GM12878 (cell line): ENCODE measurements at regions not wholly inside any gene's neighbourhood (a gene's known extent, or its start where the extent isn't known, plus 50 kb on each side); places are given as distances from the start of the nearest gene placed in this dataset.

ENCODE experiments used
- ATAC-seq: fragments of 200-7000 bp; cut with Tn5 transposase; 3 replicates; pipeline ENCODE4 v1.9.1; 2020; ENCODE audit warnings: mild to moderate bottlenecking, moderate library complexity
- BruUV-seq: library from RNA; stranded (reverse); fragments of 400-500 nt; replicated peaks from 2 replicates; lab custom pipeline; 2021; lab: Mats Ljungman, UMichigan
- CTCF ChIA-PET: fragments of 300-600 bp; sonication (Branson Sonifier 250); formaldehyde crosslinking; extraction: SDS; loops from one replicate; lab custom pipeline; 2021; ENCODE audit warnings: inconsistent platforms; lab: Yijun Ruan, JAX
- POLR2A ChIA-PET: fragments of 350-600 bp; formaldehyde crosslinking; extraction: SDS; loops from one replicate; lab custom pipeline; 2021; ENCODE audit warnings: inconsistent platforms; lab: Charles Lee
- RAD21 ChIA-PET: fragments of 300-600 bp; sonication (Branson Sonifier 250); formaldehyde crosslinking; loops from one replicate; lab custom pipeline; 2023; ENCODE audit warnings: antibody characterized with exemption; ENCODE audit not compliant: unreplicated experiment; lab: Charles Lee
- SMC1A ChIA-PET: fragments of 300-600 bp; sonication (Branson Sonifier 250); formaldehyde crosslinking; loops from one replicate; lab custom pipeline; 2023; ENCODE audit not compliant: unreplicated experiment, uncharacterized antibody; lab: Charles Lee
- DNase-seq: peaks from one replicate; pipeline ENCODE4 v3.0.0-alpha.2; 2011; ENCODE audit warnings: low read depth, low spot score
- FAIRE-seq: peaks from 3 replicates; lab custom pipeline; 2011; peaks lifted over from hg19 to GRCh38; lab: Jason Lieb, UNC
- H2AFZ ChIP-seq: 2 replicates; pipeline ENCODE4 v1.6.0; 2011; ENCODE audit warnings: low read depth, low read length, control low read depth; ENCODE audit not compliant: control insufficient read depth
- H3K27ac ChIP-seq: 2 replicates; pipeline ENCODE4 v1.5.1; 2011; ENCODE audit warnings: control low read depth; ENCODE audit not compliant: control insufficient read depth, insufficient read depth
- H3K27me3 ChIP-seq, 2 experiments: replicated peaks in 1 of 2; 2 replicates each; pipeline versions ENCODE4 v1.6.0 to v1.6.1; 2011; ENCODE audit warnings: low read length in 1 of 2; ENCODE audit not compliant: control insufficient read depth in 2 of 2, insufficient read depth in 2 of 2
- H3K36me3 ChIP-seq, 2 experiments: 2 replicates each; pipeline ENCODE4 v1.5.1; 2011; ENCODE audit warnings: low read length in 1 of 2; ENCODE audit not compliant: control insufficient read depth in 2 of 2, insufficient read depth in 2 of 2
- H3K4me1 ChIP-seq: 2 replicates; pipeline ENCODE4 v1.6.1; 2011; ENCODE audit warnings: mild to moderate bottlenecking, low read length, moderate library complexity, mixed read lengths; ENCODE audit not compliant: control insufficient read depth, insufficient read depth
- H3K4me2 ChIP-seq: 2 replicates; pipeline ENCODE4 v1.6.0; 2011; ENCODE audit warnings: control low read depth; ENCODE audit not compliant: control insufficient read depth, insufficient read depth
- H3K4me3 ChIP-seq: fragments of 200-600 bp; sonication (generic); 2 replicates; pipeline ENCODE4 v1.5.1; 2016
- H3K79me2 ChIP-seq: 2 replicates; pipeline ENCODE4 v1.6.0; 2011; ENCODE audit warnings: low read length; ENCODE audit not compliant: control insufficient read depth, insufficient read depth
- H3K9ac ChIP-seq: 2 replicates; pipeline ENCODE4 v1.8.0; 2011; ENCODE audit warnings: low read length, control low read depth, mixed read lengths; ENCODE audit not compliant: control insufficient read depth, insufficient read depth
- H3K9me3 ChIP-seq: replicated peaks from 3 replicates; pipeline ENCODE4 v1.5.1; 2011; ENCODE audit warnings: mild to moderate bottlenecking, low read length; ENCODE audit not compliant: control insufficient read depth, insufficient read depth
- H4K20me1 ChIP-seq: 2 replicates; pipeline ENCODE4 v1.6.0; 2011; ENCODE audit not compliant: control insufficient read depth, insufficient read depth
- BHLHE40 ChIP-seq, 2 experiments: fragments of 450-650 bp in 1 of 2; IDR thresholded peaks; 2 replicates each; pipeline ENCODE4 v1.6.1; 2011 to 2017; ENCODE audit warnings: low read depth in 2 of 2, borderline replicate concordance in 1 of 2, improper control_type of control experiment in 1 of 2, low read length in 1 of 2, mild to moderate bottlenecking in 1 of 2
- KLF5 ChIP-seq: fragments of 450-650 bp; IDR thresholded peaks from 2 replicates; pipeline ENCODE4 v1.6.1; 2014; ENCODE audit warnings: mild to moderate bottlenecking; ENCODE audit not compliant: partially characterized antibody
- ZNF622 ChIP-seq: fragments of 450-650 bp; IDR thresholded peaks from 2 replicates; pipeline ENCODE4 v1.6.1; 2017; ENCODE audit warnings: mild to moderate bottlenecking, inconsistent platforms
- WGBS: methylation state at CpG from one replicate; pipeline ENCODE4 v1.1.6; 2016; ENCODE audit warnings: low lambda C conversion rate; ENCODE audit not compliant: insufficient replicate concordance, insufficient coverage; ENCODE audit errors: missing lambda C conversion rate; 5-methylcytosine and 5-hydroxymethylcytosine counted together
- in situ Hi-C: fragments of 300-500 bp; cut with MboI; formaldehyde crosslinking; loops from 9 replicates; pipeline ENCODE4 v1.14.3; 2018; ENCODE audit warnings: mixed read lengths
- intact Hi-C: fragments of 100-400 bp; cut with micrococcal nuclease; formaldehyde crosslinking; loops from one replicate; pipeline ENCODE4 v1.14.2; 2022; ENCODE audit not compliant: unreplicated experiment
- TF ChIP-seq, protein P1 (sequence below): IDR thresholded peaks from 2 replicates; pipeline ENCODE4 v1.6.1; 2011; ENCODE audit warnings: borderline replicate concordance, low read depth, mild to moderate bottlenecking, moderate library complexity, low read length; ENCODE audit not compliant: insufficient read depth, poor library complexity, severe bottlenecking
- TF ChIP-seq, protein P2 (sequence below): fragments of 450-650 bp; IDR thresholded peaks from 2 replicates; pipeline ENCODE4 v1.6.1; 2017; ENCODE audit warnings: mild to moderate bottlenecking, moderate library complexity

GRCh38 chr13:50154697-50155096 lies 139.5 kb downstream of the KCNRG start:
- WGBS = 100% methylated on average over 1 of the region's 1 CpG
- H3K79me2 ChIP-seq = no peaks in the 10 kb centered on the region
- DNase-seq (no peak), ATAC-seq (no peak), FAIRE-seq (no peak)
- H2AFZ ChIP-seq = no peak overlapping the region
- intact Hi-C loops = no loop called here
- H3K4me2 ChIP-seq = no peak overlapping the region
- CTCF ChIA-PET = no interaction called here
- POLR2A ChIA-PET = no interaction called here
- H3K4me1 ChIP-seq = peaks cover 18% of the 10 kb centered on the region
- H3K27ac ChIP-seq = no peak overlapping the region
- no peak overlapping the region for H3K4me3 ChIP-seq
- H3K27me3 ChIP-seq = 0 out of 4 replicates have a peak, but pooled peaks cover 0 to 3% of the 10 kb centered on the region in 2 experiments
- RAD21 ChIA-PET = no interaction called here
- no peaks in the 10 kb centered on the region for H4K20me1 ChIP-seq
- H3K9me3 ChIP-seq = no peaks in the 10 kb centered on the region; the same call in 1 of the 3 replicates
- no peak overlapping the region for H3K9ac ChIP-seq
- H3K36me3 ChIP-seq = no peaks in the 10 kb centered on the region
- SMC1A ChIA-PET = no interaction called here
- BruUV-seq = no TSS peak
- in situ Hi-C loops = no loop called here
- TF ChIP-seq, protein P1, sequence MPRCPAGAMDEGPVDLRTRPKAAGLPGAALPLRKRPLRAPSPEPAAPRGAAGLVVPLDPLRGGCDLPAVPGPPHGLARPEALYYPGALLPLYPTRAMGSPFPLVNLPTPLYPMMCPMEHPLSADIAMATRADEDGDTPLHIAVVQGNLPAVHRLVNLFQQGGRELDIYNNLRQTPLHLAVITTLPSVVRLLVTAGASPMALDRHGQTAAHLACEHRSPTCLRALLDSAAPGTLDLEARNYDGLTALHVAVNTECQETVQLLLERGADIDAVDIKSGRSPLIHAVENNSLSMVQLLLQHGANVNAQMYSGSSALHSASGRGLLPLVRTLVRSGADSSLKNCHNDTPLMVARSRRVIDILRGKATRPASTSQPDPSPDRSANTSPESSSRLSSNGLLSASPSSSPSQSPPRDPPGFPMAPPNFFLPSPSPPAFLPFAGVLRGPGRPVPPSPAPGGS = no peak
- TF ChIP-seq ZNF622 = no peak
- TF ChIP-seq KLF5 = no peak
- no peak for TF ChIP-seq BHLHE40 (IDR thresholded peaks at IDR 0.05; ENCODE audit: borderline replicate concordance in 1 of 2, low read depth in 2 of 2, low read length in 1 of 2)
- TF ChIP-seq, protein P2, sequence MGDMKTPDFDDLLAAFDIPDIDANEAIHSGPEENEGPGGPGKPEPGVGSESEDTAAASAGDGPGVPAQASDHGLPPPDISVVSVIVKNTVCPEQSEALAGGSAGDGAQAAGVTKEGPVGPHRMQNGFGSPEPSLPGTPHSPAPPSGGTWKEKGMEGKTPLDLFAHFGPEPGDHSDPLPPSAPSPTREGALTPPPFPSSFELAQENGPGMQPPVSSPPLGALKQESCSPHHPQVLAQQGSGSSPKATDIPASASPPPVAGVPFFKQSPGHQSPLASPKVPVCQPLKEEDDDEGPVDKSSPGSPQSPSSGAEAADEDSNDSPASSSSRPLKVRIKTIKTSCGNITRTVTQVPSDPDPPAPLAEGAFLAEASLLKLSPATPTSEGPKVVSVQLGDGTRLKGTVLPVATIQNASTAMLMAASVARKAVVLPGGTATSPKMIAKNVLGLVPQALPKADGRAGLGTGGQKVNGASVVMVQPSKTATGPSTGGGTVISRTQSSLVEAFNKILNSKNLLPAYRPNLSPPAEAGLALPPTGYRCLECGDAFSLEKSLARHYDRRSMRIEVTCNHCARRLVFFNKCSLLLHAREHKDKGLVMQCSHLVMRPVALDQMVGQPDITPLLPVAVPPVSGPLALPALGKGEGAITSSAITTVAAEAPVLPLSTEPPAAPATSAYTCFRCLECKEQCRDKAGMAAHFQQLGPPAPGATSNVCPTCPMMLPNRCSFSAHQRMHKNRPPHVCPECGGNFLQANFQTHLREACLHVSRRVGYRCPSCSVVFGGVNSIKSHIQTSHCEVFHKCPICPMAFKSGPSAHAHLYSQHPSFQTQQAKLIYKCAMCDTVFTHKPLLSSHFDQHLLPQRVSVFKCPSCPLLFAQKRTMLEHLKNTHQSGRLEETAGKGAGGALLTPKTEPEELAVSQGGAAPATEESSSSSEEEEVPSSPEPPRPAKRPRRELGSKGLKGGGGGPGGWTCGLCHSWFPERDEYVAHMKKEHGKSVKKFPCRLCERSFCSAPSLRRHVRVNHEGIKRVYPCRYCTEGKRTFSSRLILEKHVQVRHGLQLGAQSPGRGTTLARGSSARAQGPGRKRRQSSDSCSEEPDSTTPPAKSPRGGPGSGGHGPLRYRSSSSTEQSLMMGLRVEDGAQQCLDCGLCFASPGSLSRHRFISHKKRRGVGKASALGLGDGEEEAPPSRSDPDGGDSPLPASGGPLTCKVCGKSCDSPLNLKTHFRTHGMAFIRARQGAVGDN = no peak
